CD14-positive monocyte (primary cell): ENCODE measurements at regions not wholly inside any gene's neighbourhood (a gene's known extent, or its start where the extent isn't known, plus 50 kb on each side); places are given as distances from the start of the nearest gene placed in this dataset.

Source experiments
- DNase-seq, 3 donors: peaks; one replicate each; pipeline ENCODE4 v3.0.0-alpha.2; 2011 to 2022
- H2AFZ ChIP-seq: 2 replicates; pipeline ENCODE4 v1.6.0; 2012; ENCODE audit warnings: mild to moderate bottlenecking, low read depth, low read length, inconsistent platforms; ENCODE audit not compliant: insufficient read depth, poor library complexity, severe bottlenecking
- H3K27ac ChIP-seq, 2 donors: 1 replicate in 1 of 2; 2 replicates in 1 of 2; pipeline ENCODE4 v1.5.1; 2012 to 2013; ENCODE audit warnings: low read length in 2 of 2, control low read depth in 1 of 2, inconsistent platforms in 1 of 2, low read depth in 1 of 2, mild to moderate bottlenecking in 1 of 2
- H3K27me3 ChIP-seq, 2 donors: one replicate each; pipeline versions ENCODE4 v1.6.0 to v1.6.1; 2011 to 2013; ENCODE audit warnings: low read length in 2 of 2; ENCODE audit not compliant: control insufficient read depth in 2 of 2, insufficient read depth in 2 of 2
- H3K36me3 ChIP-seq, 2 donors: replicated peaks in 1 of 2; 1 replicate in 1 of 2; 2 replicates in 1 of 2; pipeline versions ENCODE4 v1.5.1 to v1.6.1; 2012 to 2013; ENCODE audit warnings: low read length in 2 of 2, control low read depth in 1 of 2, inconsistent platforms in 1 of 2, mild to moderate bottlenecking in 1 of 2; ENCODE audit not compliant: insufficient read depth in 2 of 2, control insufficient read depth in 1 of 2
- H3K4me1 ChIP-seq, 2 donors: 1 replicate in 1 of 2; 2 replicates in 1 of 2; pipeline versions ENCODE4 v1.5.1 to v1.6.1; 2012 to 2013; ENCODE audit warnings: low read length in 2 of 2, control low read depth in 1 of 2, inconsistent platforms in 1 of 2, mild to moderate bottlenecking in 1 of 2, moderate library complexity in 1 of 2; ENCODE audit not compliant: insufficient read depth in 2 of 2, control insufficient read depth in 1 of 2
- H3K4me2 ChIP-seq: replicated peaks from 2 replicates; pipeline ENCODE3; 2012; ENCODE audit warnings: low read length, moderate library complexity, mild to moderate bottlenecking; ENCODE audit not compliant: poor library complexity, severe bottlenecking; ENCODE audit errors: extremely low read depth
- H3K4me3 ChIP-seq, 3 experiments: fragments of 200-600 bp in 1 of 3; sonication (generic) in 1 of 3; replicated peaks in 1 of 3; 1 replicate in 2 of 3; 2 replicates in 1 of 3; pipeline ENCODE4 v1.5.1; 2011 to 2013; ENCODE audit warnings: low read length in 3 of 3, mild to moderate bottlenecking in 3 of 3, control low read depth in 2 of 3, low read depth in 2 of 3, inconsistent platforms in 1 of 3, moderate library complexity in 1 of 3
- H3K79me2 ChIP-seq: 2 replicates; pipeline ENCODE4 v1.6.0; 2012; ENCODE audit warnings: mild to moderate bottlenecking, control low read depth, inconsistent platforms, low read length, moderate library complexity; ENCODE audit not compliant: insufficient read depth
- H3K9ac ChIP-seq: 2 replicates; pipeline ENCODE4 v1.6.0; 2017; ENCODE audit warnings: low read length, mild to moderate bottlenecking; ENCODE audit not compliant: insufficient read depth, poor library complexity, severe bottlenecking
- H3K9me3 ChIP-seq, 2 donors: replicated peaks in 1 of 2; 1 replicate in 1 of 2; 2 replicates in 1 of 2; pipeline versions ENCODE4 v1.5.1 to v1.6.1; 2012 to 2013; ENCODE audit warnings: low read length in 2 of 2, control low read depth in 1 of 2; ENCODE audit not compliant: control insufficient read depth in 1 of 2, insufficient read depth in 1 of 2
- H4K20me1 ChIP-seq: 2 replicates; pipeline ENCODE4 v1.6.0; 2012; ENCODE audit warnings: mild to moderate bottlenecking, low read length, control low read depth, moderate library complexity; ENCODE audit not compliant: insufficient read depth
- H3K27ac Mint-ChIP-seq, 7 donors: one replicate each; pipeline ENCODE4 v1.8.0; 2020; ENCODE audit warnings: mild to moderate bottlenecking in 7 of 7, mixed read lengths in 7 of 7, moderate library complexity in 6 of 7, inconsistent platforms in 2 of 7
- H3K27me3 Mint-ChIP-seq, 3 donors: one replicate each; pipeline ENCODE4 v1.8.0; 2021 to 2022; ENCODE audit warnings: low read depth in 3 of 3, mild to moderate bottlenecking in 3 of 3, mixed read lengths in 3 of 3, moderate library complexity in 3 of 3, inconsistent platforms in 1 of 3
- H3K36me3 Mint-ChIP-seq, 2 donors: one replicate each; pipeline ENCODE4 v1.8.0; 2020; ENCODE audit warnings: mixed read lengths in 2 of 2, inconsistent platforms in 1 of 2, mild to moderate bottlenecking in 1 of 2
- H3K4me1 Mint-ChIP-seq: one replicate; pipeline ENCODE4 v1.8.0; 2020; ENCODE audit warnings: mild to moderate bottlenecking, mixed read lengths
- H3K4me3 Mint-ChIP-seq, 2 donors: one replicate each; pipeline ENCODE4 v1.8.0; 2020; ENCODE audit warnings: mild to moderate bottlenecking in 2 of 2, mixed read lengths in 2 of 2, moderate library complexity in 1 of 2
- H3K9me3 Mint-ChIP-seq, 7 donors: one replicate each; pipeline ENCODE4 v1.8.0; 2020 to 2022; ENCODE audit warnings: mixed read lengths in 7 of 7, mild to moderate bottlenecking in 6 of 7, moderate library complexity in 6 of 7, inconsistent platforms in 2 of 7
- CTCF ChIP-seq: fragments of 200-600 bp; IDR thresholded peaks from one replicate; pipeline ENCODE4 v1.8.0; 2022; ENCODE audit warnings: antibody characterized with exemption, mild to moderate bottlenecking
- WGBS: methylation state at CpG from one replicate; pipeline ENCODE4 v1.1.5; 2013; ENCODE audit warnings: missing lambda C conversion rate; ENCODE audit not compliant: insufficient coverage; 5-methylcytosine and 5-hydroxymethylcytosine counted together
- intact Hi-C, 2 donors: fragments of 100-400 bp; cut with micrococcal nuclease; formaldehyde crosslinking; loops; one replicate each; pipeline versions ENCODE4 v1.15.0 to v1.15.1; 2023

GRCh38 chr5:138664276-138664943 lies 88.8 kb upstream of the CTNNA1 start:
- H3K4me2 ChIP-seq = no peak overlapping the region
- H3K4me1 ChIP-seq = peaks cover 29 to 30% of the 10 kb centered on the region in 2 donors
- Mint-ChIP-seq H3K4me3 (peak overlapping the region in 1 of 2 donors; percentile 22), H3K36me3 (no peaks in the 10 kb centered on the region), H3K27ac (peak overlapping the region in 2 of 7 donors; percentile 27 to 52), H3K4me1 (peaks cover 42% of the 10 kb centered on the region), H3K9me3 (peaks cover 2 to 10% (median 5%) of the 10 kb centered on the region in 7 donors), H3K27me3 (peaks cover 28 to 29% (median 28%) of the 10 kb centered on the region in 3 donors)
- no peak overlapping the region for H3K9ac ChIP-seq
- H2AFZ ChIP-seq = no peak overlapping the region
- TF ChIP-seq CTCF = no peak
- H3K27me3 ChIP-seq = no peaks in the 10 kb centered on the region
- 72% methylated on average over 4 of the region's 9 CpGs for WGBS
- no peaks in the 10 kb centered on the region for H3K36me3 ChIP-seq
- H3K9me3 ChIP-seq = peaks cover 0 to 4% of the 10 kb centered on the region in 2 donors
- no peak overlapping the region for H3K27ac ChIP-seq
- H3K4me3 ChIP-seq = no peak overlapping the region
- peak in 1 of 3 donors; percentile 20 for DNase-seq
- H3K79me2 ChIP-seq = no peaks in the 10 kb centered on the region
- no peaks in the 10 kb centered on the region for H4K20me1 ChIP-seq
- intact Hi-C loops = no loop called here

DNA sequence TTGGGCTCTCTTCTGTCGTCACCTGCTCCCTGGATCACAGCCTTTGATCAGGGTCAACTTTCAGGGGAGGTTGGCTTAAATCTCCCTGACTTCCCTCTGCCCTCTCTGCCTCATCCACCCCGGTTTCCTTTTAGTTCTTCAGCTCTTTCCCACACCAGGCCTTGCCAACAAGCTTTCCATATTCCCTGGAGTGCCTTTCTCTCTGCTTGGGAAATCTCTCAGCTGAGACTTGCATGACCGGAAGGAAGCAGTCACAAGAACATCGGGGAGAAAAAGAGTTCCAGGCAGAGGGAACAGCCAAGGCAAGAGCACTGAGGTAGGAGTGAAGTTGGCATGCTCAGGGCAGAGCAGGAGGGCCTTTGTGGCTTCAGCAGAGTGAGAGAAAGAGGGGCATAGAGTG lies 88.4 kb upstream of the HSPA9 start:
- peak overlapping the region in 6 of 7 donors; percentile 39 to 92 (median 70) for H3K27ac Mint-ChIP-seq

More for the DNA sequence above, 88.4 kb upstream of the HSPA9 start:
- Histone ChIP-seq H3K9ac (no peak overlapping the region), H3K36me3 (no peaks in the 10 kb centered on the region), H3K4me1 (peaks cover 29 to 30% of the 10 kb centered on the region in 2 donors), H3K79me2 (no peaks in the 10 kb centered on the region), H2AFZ (peak overlapping the region; percentile 73), H3K27me3 (peaks cover 0 to under 1% of the 10 kb centered on the region in 2 donors), H4K20me1 (no peaks in the 10 kb centered on the region), H3K4me2 (peak overlapping the region; percentile 54), H3K4me3 (no peak overlapping the region), H3K27ac (peak overlapping the region in 1 of 2 donors; percentile 54), H3K9me3 (peaks cover 0 to 4% of the 10 kb centered on the region in 2 donors)
- H3K4me1 Mint-ChIP-seq = peaks cover 42% of the 10 kb centered on the region
- 57% methylated on average over 4 of the region's 4 CpGs for WGBS
- intact Hi-C loops = no loop called here
- H3K27me3 Mint-ChIP-seq = peaks cover 27 to 30% (median 30%) of the 10 kb centered on the region in 3 donors
- H3K9me3 Mint-ChIP-seq = peaks cover 2 to 10% (median 5%) of the 10 kb centered on the region in 7 donors
- no peak for TF ChIP-seq CTCF
- peak overlapping the region in 1 of 2 donors; percentile 79 for H3K4me3 Mint-ChIP-seq
- H3K36me3 Mint-ChIP-seq = no peaks in the 10 kb centered on the region
- DNase-seq = no peak
